Activated CD8-positive, alpha-beta T cell treated with anti-CD3 and anti-CD28 coated beads for 36 hours (primary cell): ENCODE measurements at regions not wholly inside any gene's neighbourhood (a gene's known extent, or its start where the extent isn't known, plus 50 kb on each side); places are given as distances from the start of the nearest gene placed in this dataset.

ENCODE experiments used
- ATAC-seq: fragments of 200-7000 bp; cut with Tn5 transposase; one replicate; pipeline ENCODE4 v1.10.0; 2021; ENCODE audit warnings: mild to moderate bottlenecking, moderate library complexity
- CTCF ChIA-PET: fragments of 350-600 bp; sonication (Branson Sonifier 250); formaldehyde crosslinking; loops from one replicate; lab custom pipeline; 2021; ENCODE audit warnings: antibody characterized with exemption; lab: Charles Lee
- POLR2A ChIA-PET: fragments of 350-600 bp; sonication (Branson Sonifier 250); formaldehyde crosslinking; loops from one replicate; lab custom pipeline; 2021; ENCODE audit warnings: antibody characterized with exemption; lab: Charles Lee
- DNase-seq: peaks from one replicate; pipeline ENCODE4 v3.0.0-alpha.2; 2020
- H3K27ac Mint-ChIP-seq: one replicate; pipeline ENCODE4 v1.8.0; 2021; ENCODE audit warnings: mild to moderate bottlenecking, mixed read lengths
- H3K27me3 Mint-ChIP-seq: one replicate; pipeline ENCODE4 v1.8.0; 2021; ENCODE audit warnings: mixed read lengths
- H3K36me3 Mint-ChIP-seq: one replicate; pipeline ENCODE4 v1.8.0; 2021; ENCODE audit warnings: low read depth, mixed read lengths
- H3K4me1 Mint-ChIP-seq: one replicate; pipeline ENCODE4 v1.8.0; 2021; ENCODE audit warnings: low read depth, mixed read lengths
- H3K4me3 Mint-ChIP-seq: one replicate; pipeline ENCODE4 v1.8.0; 2021; ENCODE audit warnings: mild to moderate bottlenecking, moderate library complexity, mixed read lengths
- H3K9me3 Mint-ChIP-seq: one replicate; pipeline ENCODE4 v1.8.0; 2021; ENCODE audit warnings: mixed read lengths
- CTCF ChIP-seq: fragments of 200-600 bp; IDR thresholded peaks from one replicate; pipeline ENCODE4 v1.8.0; 2022; ENCODE audit warnings: antibody characterized with exemption, mild to moderate bottlenecking
- intact Hi-C: fragments of 100-400 bp; cut with micrococcal nuclease; formaldehyde crosslinking; loops from one replicate; pipeline ENCODE4 v1.10.0; 2022

GRCh38 chr12:59166457-59166856 lies 246.2 kb upstream of the LRIG3 start:
- H3K36me3 Mint-ChIP-seq, result no peaks in the 10 kb centered on the region
- no peak overlapping the region for H3K4me3 Mint-ChIP-seq
- ATAC-seq, result no peak
- intact Hi-C loops, result no loop called here
- no peaks in the 10 kb centered on the region for H3K4me1 Mint-ChIP-seq
- no peaks in the 10 kb centered on the region for H3K27me3 Mint-ChIP-seq
- H3K27ac Mint-ChIP-seq, result no peak overlapping the region
- no peak for DNase-seq
- ChIA-PET CTCF (no interaction called here), POLR2A (no interaction called here)
- no peak for TF ChIP-seq CTCF
- no peaks in the 10 kb centered on the region for H3K9me3 Mint-ChIP-seq

- no peak overlapping the region for H3K4me3 Mint-ChIP-seq
- intact Hi-C loops, result no loop called here
- TF ChIP-seq CTCF, result no peak
- DNase-seq (no peak), ATAC-seq (no peak)
- H3K27ac Mint-ChIP-seq, result no peak overlapping the region
- ChIA-PET POLR2A (no interaction called here), CTCF (interaction anchor here (0.7 to 1.3 kb wide), 3 partner anchors 11 to 828 kb away, joined by 3 to 9 read pairs (median 3); no protein-coding TSS in a partner anchor)
- H3K36me3 Mint-ChIP-seq, result no peaks in the 10 kb centered on the region
- no peaks in the 10 kb centered on the region for H3K4me1 Mint-ChIP-seq
- H3K9me3 Mint-ChIP-seq, result no peaks in the 10 kb centered on the region
- no peaks in the 10 kb centered on the region for H3K27me3 Mint-ChIP-seq
Measured at GRCh38 chr12:59164991-59165718, 244.9 kb upstream of the LRIG3 start.

- H3K36me3 Mint-ChIP-seq, result no peaks in the 10 kb centered on the region
- no peaks in the 10 kb centered on the region for H3K9me3 Mint-ChIP-seq
- ATAC-seq (no peak), DNase-seq (no peak)
- no peaks in the 10 kb centered on the region for H3K27me3 Mint-ChIP-seq
- TF ChIP-seq CTCF, result no peak
- no peaks in the 10 kb centered on the region for H3K4me1 Mint-ChIP-seq
- intact Hi-C loops, result no loop called here
- POLR2A ChIA-PET, result no interaction called here
- CTCF ChIA-PET, result interaction anchor here (0.7 to 1.3 kb wide), 4 partner anchors 10 to 827 kb away, joined by 3 to 9 read pairs (median 3); no protein-coding TSS in a partner anchor
- no peak overlapping the region for H3K4me3 Mint-ChIP-seq
- H3K27ac Mint-ChIP-seq, result no peak overlapping the region
Measured at GRCh38 chr12:59164226-59164625, 243.9 kb upstream of the LRIG3 start.

GRCh38 chr12:59158681-59159080 lies 238.4 kb upstream of the LRIG3 start:
- Mint-ChIP-seq H3K27me3 (no peaks in the 10 kb centered on the region), H3K4me3 (no peak overlapping the region), H3K27ac (no peak overlapping the region), H3K9me3 (peaks cover 6% of the 10 kb centered on the region), H3K4me1 (no peaks in the 10 kb centered on the region), H3K36me3 (no peaks in the 10 kb centered on the region)
- ChIA-PET CTCF (interaction anchor here (1.3 kb wide), 1 partner anchor 8 kb away, joined by 6 read pairs; no protein-coding TSS in a partner anchor), POLR2A (no interaction called here)
- DNase-seq, result no peak
- no peak for ATAC-seq
- intact Hi-C loops, result no loop called here
- TF ChIP-seq CTCF, result no peak

GRCh38 chr12:59158066-59158465 lies 237.8 kb upstream of the LRIG3 start:
- intact Hi-C loops, result no loop called here
- ATAC-seq (no peak), DNase-seq (no peak)
- H3K4me1 Mint-ChIP-seq, result no peaks in the 10 kb centered on the region
- no peak overlapping the region for H3K27ac Mint-ChIP-seq
- ChIA-PET CTCF (interaction anchor here (1.3 kb wide), 1 partner anchor 8 kb away, joined by 6 read pairs; no protein-coding TSS in a partner anchor), POLR2A (no interaction called here)
- TF ChIP-seq CTCF, result no peak
- H3K36me3 Mint-ChIP-seq, result no peaks in the 10 kb centered on the region
- peaks cover 6% of the 10 kb centered on the region for H3K9me3 Mint-ChIP-seq
- H3K4me3 Mint-ChIP-seq, result no peak overlapping the region
- no peaks in the 10 kb centered on the region for H3K27me3 Mint-ChIP-seq
